ENCODE measurements at regions not wholly inside any gene's neighbourhood (a gene's known extent, or its start where the extent isn't known, plus 50 kb on each side); places are given as distances from the start of the nearest gene placed in this dataset.

- BruUV-seq (replicated peaks) = no TSS peak
- TF ChIP-seq RUNX3 (IDR thresholded peaks at IDR 0.05; ENCODE audit: low read length) (peak; percentile 77), USF2 (IDR thresholded peaks at IDR 0.05; ENCODE audit: borderline replicate concordance, low read depth, low read length) (no peak), NBN (IDR thresholded peaks at IDR 0.05) (peak; percentile 66; the same call in 1 of the 2 replicates), SREBF1 (IDR thresholded peaks at IDR 0.05; ENCODE audit: low read length) (no peak), CUX1 (IDR thresholded peaks at IDR 0.05; ENCODE audit: insufficient replicate concordance, low read depth, low read length) (no peak), REST (IDR thresholded peaks at IDR 0.05; ENCODE audit: low read depth, low read length) (no peak), MYC (IDR thresholded peaks at IDR 0.05; ENCODE audit: insufficient read depth, insufficient read length, insufficient replicate concordance, low read length, severe bottlenecking) (no peak), PRDM15 (CRISPR knock-in tag; IDR thresholded peaks at IDR 0.05) (no peak), SMAD1 (IDR thresholded peaks at IDR 0.05; ENCODE audit: low read depth, partially characterized antibody) (no peak)
Measured at GRCh38 chr4:26088433-26088928, 174.5 kb downstream of the SMIM20 start.

More at GRCh38 chr4:26088433-26088928, 174.5 kb downstream of the SMIM20 start:
- ChIA-PET SMC1A (ENCODE audit: uncharacterized antibody, unreplicated experiment) (interaction anchor here (0.7 to 4.9 kb wide), 15 partner anchors 12 to 369 kb away, joined by 3 to 37 read pairs (median 4); no protein-coding TSS in a partner anchor), CTCF (interaction anchor here (0.5 to 2.9 kb wide), 15 partner anchors 11 to 416 kb away, joined by 3 to 10 read pairs (median 3); no protein-coding TSS in a partner anchor), POLR2A (interaction anchor here (1.2 to 1.8 kb wide), 4 partner anchors 11 to 38 kb away, joined by 3 to 8 read pairs (median 4); no protein-coding TSS in a partner anchor), RAD21 (ENCODE audit: unreplicated experiment) (interaction anchor here (0.7 to 4.8 kb wide), 12 partner anchors 13 to 239 kb away, joined by 3 to 27 read pairs (median 4); partner anchors contain the start of gene RBPJ)
- DNase-seq (ENCODE audit: low read depth, low spot score) (peak; percentile 80), FAIRE-seq (no peak), ATAC-seq (peak; percentile 92)
- 0% methylated on average over 4 of the region's 4 CpGs for WGBS (ENCODE audit: insufficient coverage, insufficient replicate concordance, low lambda C conversion rate, missing lambda C conversion rate)
- H4K20me1 ChIP-seq (ENCODE audit: control insufficient read depth, insufficient read depth) = no peaks in the 10 kb centered on the region
- H3K4me3 ChIP-seq = no peak overlapping the region
- no peaks in the 10 kb centered on the region for H3K36me3 ChIP-seq (ENCODE audit: control insufficient read depth in 2 of 2, insufficient read depth in 2 of 2, low read length in 1 of 2)
- H3K27ac ChIP-seq (ENCODE audit: control insufficient read depth, insufficient read depth) = peak overlapping the region; percentile 29; the same call in 1 of the 2 replicates
- peak overlapping the region; percentile 9 for H2AFZ ChIP-seq (ENCODE audit: control insufficient read depth, low read depth, low read length)
- in situ Hi-C loops (cut with MboI) (no loop called here), intact Hi-C loops (cut with micrococcal nuclease; ENCODE audit: unreplicated experiment) (no loop called here)
- no peaks in the 10 kb centered on the region for H3K79me2 ChIP-seq (ENCODE audit: control insufficient read depth, insufficient read depth, low read length)
- no peaks in the 10 kb centered on the region for H3K27me3 ChIP-seq (replicated peaks in 1 of 2; ENCODE audit: control insufficient read depth in 2 of 2, insufficient read depth in 2 of 2, low read length in 1 of 2)
- H3K4me1 ChIP-seq (ENCODE audit: control insufficient read depth, insufficient read depth, low read length) = peaks cover 30% of the 10 kb centered on the region
- H3K9me3 ChIP-seq (replicated peaks; ENCODE audit: control insufficient read depth, insufficient read depth, low read length) = peaks cover 5% of the 10 kb centered on the region; the same call in 2 of the 3 replicates
- no peak overlapping the region; the same call in 1 of the 2 replicates for H3K9ac ChIP-seq (ENCODE audit: control insufficient read depth, insufficient read depth, low read length)
- peak overlapping the region; percentile 28 for H3K4me2 ChIP-seq (ENCODE audit: control insufficient read depth, insufficient read depth)
